K562 (cell line): ENCODE measurements at regions not wholly inside any gene's neighbourhood (a gene's known extent, or its start where the extent isn't known, plus 50 kb on each side); places are given as distances from the start of the nearest gene placed in this dataset.

Experiments
- CREBBP ChIP-seq: IDR thresholded peaks from one replicate; pipeline ENCODE4 v1.6.1; 2012; ENCODE audit warnings: low read depth, mild to moderate bottlenecking, control low read depth, inconsistent platforms, low read length
- DACH1 ChIP-seq: fragments of 450-650 bp; IDR thresholded peaks from 2 replicates; pipeline ENCODE4 v1.6.1; 2018; ENCODE audit not compliant: partially characterized antibody
- E2F6 ChIP-seq, 2 experiments: IDR thresholded peaks; 2 replicates each; pipeline ENCODE4 v1.6.1; 2011; ENCODE audit warnings: borderline replicate concordance in 1 of 2, control low read depth in 1 of 2, low read depth in 1 of 2, low read length in 1 of 2, mild to moderate bottlenecking in 1 of 2, mixed read lengths in 1 of 2, moderate library complexity in 1 of 2; ENCODE audit not compliant: insufficient read depth in 1 of 2, insufficient read length in 1 of 2, poor library complexity in 1 of 2, severe bottlenecking in 1 of 2; ENCODE audit errors: extremely low read depth in 1 of 2
- FOSL1 ChIP-seq: fragments of 200-800 bp; sonication (Bioruptor generic); conservative IDR thresholded peaks from 2 replicates; pipeline ENCODE4 v1.6.1; 2016; ENCODE audit warnings: missing genetic modification characterization, missing compliant biosample characterization
- JUN ChIP-seq, 2 experiments: sonication (generic) in 1 of 2; formaldehyde crosslinking in 1 of 2; IDR thresholded peaks; 2 replicates each; pipeline versions ENCODE4 v1.6.1 to v1.8.0; 2012 to 2022; ENCODE audit warnings: borderline replicate concordance in 2 of 2, mild to moderate bottlenecking in 2 of 2, improper control_type of control experiment in 1 of 2, low read depth in 1 of 2, low read length in 1 of 2, missing genetic modification reagents in 1 of 2
- PHB ChIP-seq: fragments of 250-450 bp; sonication (Bioruptor Pico); IDR thresholded peaks from 2 replicates; pipeline ENCODE4 v1.5.0; 2021
- PHTF2 ChIP-seq: fragments of 250-450 bp; sonication (Bioruptor Pico); IDR thresholded peaks from 2 replicates; pipeline ENCODE4 v1.5.0; 2021; ENCODE audit warnings: mild to moderate bottlenecking
- PML ChIP-seq: IDR thresholded peaks from 2 replicates; pipeline ENCODE4 v1.6.1; 2012; ENCODE audit warnings: low read length, inconsistent platforms
- POU5F1 ChIP-seq: fragments of 150-350 bp; IDR thresholded peaks from 2 replicates; pipeline ENCODE4 v1.6.1; 2014; ENCODE audit warnings: borderline replicate concordance, low read length, low read depth, mild to moderate bottlenecking; ENCODE audit not compliant: partially characterized antibody
- RB1 ChIP-seq: fragments of 450-650 bp; IDR thresholded peaks from 2 replicates; pipeline ENCODE4 v1.6.1; 2017; ENCODE audit warnings: low read depth, mild to moderate bottlenecking
- THRA ChIP-seq: fragments of 450-650 bp; IDR thresholded peaks from 2 replicates; pipeline ENCODE4 v1.6.1; 2017; ENCODE audit warnings: mild to moderate bottlenecking, moderate library complexity
- TOE1 ChIP-seq, 2 experiments: fragments of 450-650 bp in 1 of 2; sonication (generic) in 1 of 2; formaldehyde crosslinking in 1 of 2; IDR thresholded peaks; 2 replicates each; pipeline versions ENCODE4 v1.7.1 to v1.8.0; 2016 to 2022; ENCODE audit warnings: borderline replicate concordance in 2 of 2, mild to moderate bottlenecking in 2 of 2, antibody characterized with exemption in 1 of 2, inconsistent platforms in 1 of 2, low read depth in 1 of 2, missing genetic modification reagents in 1 of 2, moderate library complexity in 1 of 2
- TRIM24 ChIP-seq, 2 experiments: fragments of 450-650 bp; IDR thresholded peaks; 2 replicates each; pipeline ENCODE4 v1.6.1; 2016
- XRCC5 ChIP-seq: fragments of 200-400 bp; formaldehyde crosslinking; IDR thresholded peaks from 2 replicates; pipeline ENCODE4 v1.6.1; 2017; ENCODE audit warnings: low read depth, mild to moderate bottlenecking, low read length
- ZBTB1 ChIP-seq: sonication (generic); formaldehyde crosslinking; IDR thresholded peaks from 2 replicates; pipeline ENCODE4 v1.8.1; 2023; ENCODE audit warnings: missing genetic modification reagents, low read depth, mild to moderate bottlenecking, borderline replicate concordance
- ZNF239 ChIP-seq: fragments of 250-450 bp; sonication (Bioruptor Pico); IDR thresholded peaks from 2 replicates; pipeline ENCODE4 v1.4.0; 2020; ENCODE audit warnings: mild to moderate bottlenecking
- ZNF444 ChIP-seq: fragments of 250-450 bp; sonication (Bioruptor Pico); IDR thresholded peaks from 2 replicates; pipeline ENCODE4 v1.4.0; 2020; ENCODE audit warnings: mild to moderate bottlenecking, moderate library complexity
- ZNF639 ChIP-seq, 2 experiments: fragments of 200-800 bp in 1 of 2; sonication (Bioruptor generic) in 1 of 2; sonication (generic) in 1 of 2; formaldehyde crosslinking in 1 of 2; IDR thresholded peaks in 1 of 2; conservative IDR thresholded peaks in 1 of 2; 2 replicates each; pipeline versions ENCODE4 v1.5.0 to v1.6.1; 2016 to 2020; ENCODE audit warnings: missing compliant biosample characterization in 1 of 2, missing genetic modification characterization in 1 of 2, missing genetic modification reagents in 1 of 2
- ZNF778 ChIP-seq: fragments of 450-650 bp; formaldehyde crosslinking; IDR thresholded peaks from 2 replicates; pipeline ENCODE4 v1.4.0; 2020; ENCODE audit warnings: mild to moderate bottlenecking, moderate library complexity
- TF ChIP-seq, protein P1 (sequence below): fragments of 450-650 bp; IDR thresholded peaks from 2 replicates; pipeline ENCODE4 v1.6.1; 2017; ENCODE audit warnings: antibody characterized with exemption, mild to moderate bottlenecking

DNA sequence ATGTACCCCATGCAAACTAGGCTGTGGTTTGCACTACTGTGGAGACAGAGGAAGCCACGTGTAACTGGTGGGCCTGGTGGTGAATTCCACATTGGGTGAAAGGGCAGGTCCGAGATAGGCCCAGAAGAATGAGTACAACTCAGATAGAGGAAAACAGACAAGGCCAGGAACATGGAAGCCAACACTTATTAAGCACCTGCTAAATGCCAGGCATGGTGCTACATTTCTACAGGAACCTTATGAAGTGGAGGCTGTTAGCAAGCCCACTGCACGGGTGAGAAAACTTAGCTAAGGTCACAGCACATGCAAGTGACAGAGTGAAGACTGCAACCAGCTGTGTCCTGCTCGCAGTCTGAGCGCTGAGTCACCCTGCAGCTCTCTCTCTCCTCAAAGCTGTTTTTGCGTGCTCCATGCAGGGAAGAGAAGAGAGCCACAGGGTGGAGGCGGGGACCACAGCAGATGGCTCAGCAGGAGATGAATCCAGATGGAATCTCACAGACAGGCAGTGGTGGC is 65.5 kb upstream of the SPTLC1 start (continued):
- TF ChIP-seq ZNF639 (CRISPR knock-in tag; conservative IDR thresholded peaks at IDR 0.05 in 1 of 2, IDR thresholded peaks at IDR 0.05 in 1 of 2) (peak in 1 of 2 experiments; percentile 58; a peak in 1 of 4 replicates), POU5F1 (no peak), THRA (no peak), RB1 (no peak), FOSL1 (tag) (peak; percentile 86), E2F6 (IDR thresholded peaks at IDR 0.05; ENCODE audit: borderline replicate concordance in 1 of 2, extremely low read depth in 1 of 2, insufficient read depth in 1 of 2, insufficient read length in 1 of 2, low read depth in 1 of 2, low read length in 1 of 2, poor library complexity in 1 of 2, severe bottlenecking in 1 of 2) (peak in 1 of 2 experiments; percentile 64), ZNF778 (no peak), ZBTB1 (CRISPR knock-in tag) (no peak), JUN (IDR thresholded peaks at IDR 0.05; ENCODE audit: borderline replicate concordance, low read depth, low read length) (peak; percentile 66), JUN (CRISPR knock-in tag; IDR thresholded peaks at IDR 0.05; ENCODE audit: borderline replicate concordance) (no peak), PHB (CRISPR knock-in tag) (no peak), PML (no peak), ZNF444 (CRISPR knock-in tag) (no peak), DACH1 (peak; percentile 73), TOE1 (IDR thresholded peaks at IDR 0.05; ENCODE audit: borderline replicate concordance) (no peak), TOE1 (CRISPR knock-in tag; IDR thresholded peaks at IDR 0.05; ENCODE audit: borderline replicate concordance, low read depth) (no peak), PHTF2 (CRISPR knock-in tag) (no peak), XRCC5 (no peak), CREBBP (no peak), ZNF239 (CRISPR knock-in tag) (no peak), TRIM24 (IDR thresholded peaks at IDR 0.05) (peak in 1 of 2 experiments; percentile 60; a peak in 2 of 4 replicates)
- TF ChIP-seq, protein P1, sequence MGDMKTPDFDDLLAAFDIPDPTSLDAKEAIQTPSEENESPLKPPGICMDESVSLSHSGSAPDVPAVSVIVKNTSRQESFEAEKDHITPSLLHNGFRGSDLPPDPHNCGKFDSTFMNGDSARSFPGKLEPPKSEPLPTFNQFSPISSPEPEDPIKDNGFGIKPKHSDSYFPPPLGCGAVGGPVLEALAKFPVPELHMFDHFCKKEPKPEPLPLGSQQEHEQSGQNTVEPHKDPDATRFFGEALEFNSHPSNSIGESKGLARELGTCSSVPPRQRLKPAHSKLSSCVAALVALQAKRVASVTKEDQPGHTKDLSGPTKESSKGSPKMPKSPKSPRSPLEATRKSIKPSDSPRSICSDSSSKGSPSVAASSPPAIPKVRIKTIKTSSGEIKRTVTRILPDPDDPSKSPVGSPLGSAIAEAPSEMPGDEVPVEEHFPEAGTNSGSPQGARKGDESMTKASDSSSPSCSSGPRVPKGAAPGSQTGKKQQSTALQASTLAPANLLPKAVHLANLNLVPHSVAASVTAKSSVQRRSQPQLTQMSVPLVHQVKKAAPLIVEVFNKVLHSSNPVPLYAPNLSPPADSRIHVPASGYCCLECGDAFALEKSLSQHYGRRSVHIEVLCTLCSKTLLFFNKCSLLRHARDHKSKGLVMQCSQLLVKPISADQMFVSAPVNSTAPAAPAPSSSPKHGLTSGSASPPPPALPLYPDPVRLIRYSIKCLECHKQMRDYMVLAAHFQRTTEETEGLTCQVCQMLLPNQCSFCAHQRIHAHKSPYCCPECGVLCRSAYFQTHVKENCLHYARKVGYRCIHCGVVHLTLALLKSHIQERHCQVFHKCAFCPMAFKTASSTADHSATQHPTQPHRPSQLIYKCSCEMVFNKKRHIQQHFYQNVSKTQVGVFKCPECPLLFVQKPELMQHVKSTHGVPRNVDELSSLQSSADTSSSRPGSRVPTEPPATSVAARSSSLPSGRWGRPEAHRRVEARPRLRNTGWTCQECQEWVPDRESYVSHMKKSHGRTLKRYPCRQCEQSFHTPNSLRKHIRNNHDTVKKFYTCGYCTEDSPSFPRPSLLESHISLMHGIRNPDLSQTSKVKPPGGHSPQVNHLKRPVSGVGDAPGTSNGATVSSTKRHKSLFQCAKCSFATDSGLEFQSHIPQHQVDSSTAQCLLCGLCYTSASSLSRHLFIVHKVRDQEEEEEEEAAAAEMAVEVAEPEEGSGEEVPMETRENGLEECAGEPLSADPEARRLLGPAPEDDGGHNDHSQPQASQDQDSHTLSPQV, result peak; percentile 92
